Activated CD8-positive, alpha-beta T cell treated with anti-CD3 and anti-CD28 coated beads for 36 hours (primary cell): ENCODE measurements at regions not wholly inside any gene's neighbourhood (a gene's known extent, or its start where the extent isn't known, plus 50 kb on each side); places are given as distances from the start of the nearest gene placed in this dataset.

Source experiments
- ATAC-seq: fragments of 200-7000 bp; cut with Tn5 transposase; one replicate; pipeline ENCODE4 v1.10.0; 2021; ENCODE audit warnings: mild to moderate bottlenecking, moderate library complexity
- CTCF ChIA-PET: fragments of 350-600 bp; sonication (Branson Sonifier 250); formaldehyde crosslinking; loops from one replicate; lab custom pipeline; 2021; ENCODE audit warnings: antibody characterized with exemption; lab: Charles Lee
- POLR2A ChIA-PET: fragments of 350-600 bp; sonication (Branson Sonifier 250); formaldehyde crosslinking; loops from one replicate; lab custom pipeline; 2021; ENCODE audit warnings: antibody characterized with exemption; lab: Charles Lee
- DNase-seq: peaks from one replicate; pipeline ENCODE4 v3.0.0-alpha.2; 2020
- H3K27ac Mint-ChIP-seq: one replicate; pipeline ENCODE4 v1.8.0; 2021; ENCODE audit warnings: mild to moderate bottlenecking, mixed read lengths
- H3K27me3 Mint-ChIP-seq: one replicate; pipeline ENCODE4 v1.8.0; 2021; ENCODE audit warnings: mixed read lengths
- H3K36me3 Mint-ChIP-seq: one replicate; pipeline ENCODE4 v1.8.0; 2021; ENCODE audit warnings: low read depth, mixed read lengths
- H3K4me1 Mint-ChIP-seq: one replicate; pipeline ENCODE4 v1.8.0; 2021; ENCODE audit warnings: low read depth, mixed read lengths
- H3K4me3 Mint-ChIP-seq: one replicate; pipeline ENCODE4 v1.8.0; 2021; ENCODE audit warnings: mild to moderate bottlenecking, moderate library complexity, mixed read lengths
- H3K9me3 Mint-ChIP-seq: one replicate; pipeline ENCODE4 v1.8.0; 2021; ENCODE audit warnings: mixed read lengths
- CTCF ChIP-seq: fragments of 200-600 bp; IDR thresholded peaks from one replicate; pipeline ENCODE4 v1.8.0; 2022; ENCODE audit warnings: antibody characterized with exemption, mild to moderate bottlenecking
- intact Hi-C: fragments of 100-400 bp; cut with micrococcal nuclease; formaldehyde crosslinking; loops from one replicate; pipeline ENCODE4 v1.10.0; 2022

GRCh38 chr5:98499892-98500291 is 273.6 kb upstream of the RGMB start:
- no peaks in the 10 kb centered on the region for H3K27me3 Mint-ChIP-seq
- DNase-seq (no peak), ATAC-seq (no peak)
- intact Hi-C loops: no loop called here
- ChIA-PET CTCF (interaction anchor here (1.4 kb wide), 1 partner anchor 11 kb away, joined by 3 read pairs; no protein-coding TSS in a partner anchor), POLR2A (no interaction called here)
- H3K4me3 Mint-ChIP-seq: no peak overlapping the region
- H3K9me3 Mint-ChIP-seq: no peaks in the 10 kb centered on the region
- H3K27ac Mint-ChIP-seq: no peak overlapping the region
- H3K36me3 Mint-ChIP-seq: no peaks in the 10 kb centered on the region
- TF ChIP-seq CTCF: no peak
- H3K4me1 Mint-ChIP-seq: no peaks in the 10 kb centered on the region

- H3K36me3 Mint-ChIP-seq: no peaks in the 10 kb centered on the region
- no peak for TF ChIP-seq CTCF
- H3K27me3 Mint-ChIP-seq: no peaks in the 10 kb centered on the region
- no peak for DNase-seq
- ATAC-seq: no peak
- no peak overlapping the region for H3K27ac Mint-ChIP-seq
- no peaks in the 10 kb centered on the region for H3K4me1 Mint-ChIP-seq
- H3K4me3 Mint-ChIP-seq: no peak overlapping the region
- H3K9me3 Mint-ChIP-seq: no peaks in the 10 kb centered on the region
- intact Hi-C loops: no loop called here
- POLR2A ChIA-PET: no interaction called here
- CTCF ChIA-PET: no interaction called here
Observed at GRCh38 chr5:98500811-98501210, 272.7 kb upstream of the RGMB start.

GRCh38 chr5:98503616-98504015 is 269.8 kb upstream of the RGMB start:
- intact Hi-C loops: no loop called here
- CTCF ChIA-PET: no interaction called here
- Mint-ChIP-seq H3K9me3 (no peaks in the 10 kb centered on the region), H3K36me3 (no peaks in the 10 kb centered on the region), H3K4me3 (no peak overlapping the region), H3K27me3 (no peaks in the 10 kb centered on the region), H3K4me1 (no peaks in the 10 kb centered on the region), H3K27ac (no peak overlapping the region)
- POLR2A ChIA-PET: no interaction called here
- ATAC-seq (no peak), DNase-seq (no peak)
- no peak for TF ChIP-seq CTCF

- H3K9me3 Mint-ChIP-seq: no peaks in the 10 kb centered on the region
- H3K4me3 Mint-ChIP-seq: no peak overlapping the region
- intact Hi-C loops: no loop called here
- ChIA-PET CTCF (no interaction called here), POLR2A (no interaction called here)
- no peak overlapping the region for H3K27ac Mint-ChIP-seq
- DNase-seq (no peak), ATAC-seq (no peak)
- H3K36me3 Mint-ChIP-seq: no peaks in the 10 kb centered on the region
- H3K27me3 Mint-ChIP-seq: no peaks in the 10 kb centered on the region
- no peak for TF ChIP-seq CTCF
- H3K4me1 Mint-ChIP-seq: no peaks in the 10 kb centered on the region
Observed at GRCh38 chr5:98504505-98504904, 269.0 kb upstream of the RGMB start.

- ChIA-PET POLR2A (no interaction called here), CTCF (interaction anchor here (1.6 kb wide), 1 partner anchor 261 kb away, joined by 3 read pairs; no protein-coding TSS in a partner anchor)
- H3K4me3 Mint-ChIP-seq: no peak overlapping the region
- H3K27ac Mint-ChIP-seq: no peak overlapping the region
- DNase-seq (no peak), ATAC-seq (no peak)
- intact Hi-C loops: no loop called here
- no peak for TF ChIP-seq CTCF
- no peaks in the 10 kb centered on the region for H3K9me3 Mint-ChIP-seq
- no peaks in the 10 kb centered on the region for H3K36me3 Mint-ChIP-seq
- H3K27me3 Mint-ChIP-seq: no peaks in the 10 kb centered on the region
- no peaks in the 10 kb centered on the region for H3K4me1 Mint-ChIP-seq
Observed at GRCh38 chr5:98510143-98510985, 263.1 kb upstream of the RGMB start.
